Spleen (tissue), 11 donors: ENCODE measurements at regions not wholly inside any gene's neighbourhood (a gene's known extent, or its start where the extent isn't known, plus 50 kb on each side); places are given as distances from the start of the nearest gene placed in this dataset.

ENCODE experiments used
- DNase-seq: peaks from one replicate; pipeline ENCODE4 v3.0.0-alpha.2; 2020
- H3K27ac ChIP-seq, 8 donors: fragments of 200-600 bp; sonication (generic) in 7 of 8; 1 replicate in 4 of 8; 2 replicates in 4 of 8; pipeline versions ENCODE4 v1.5.0 to v1.8.0; 2016 to 2021; ENCODE audit warnings: inconsistent platforms in 4 of 8, mild to moderate bottlenecking in 4 of 8, moderate library complexity in 1 of 8
- H3K27me3 ChIP-seq, 7 donors: fragments of 200-600 bp; sonication (generic) in 6 of 7; replicated peaks in 1 of 7; 1 replicate in 4 of 7; 2 replicates in 3 of 7; pipeline versions ENCODE4 v1.5.0 to v1.8.0; 2016 to 2021; ENCODE audit warnings: inconsistent platforms in 3 of 7, mild to moderate bottlenecking in 1 of 7
- H3K36me3 ChIP-seq, 6 donors: fragments of 200-600 bp; sonication (generic) in 5 of 6; 1 replicate in 4 of 6; 2 replicates in 2 of 6; pipeline versions ENCODE4 v1.5.0 to v1.8.0; 2016 to 2021; ENCODE audit warnings: inconsistent platforms in 2 of 6
- H3K4me1 ChIP-seq, 6 donors: fragments of 200-600 bp; sonication (generic) in 5 of 6; 1 replicate in 3 of 6; 2 replicates in 3 of 6; pipeline versions ENCODE4 v1.5.0 to v1.8.0; 2016 to 2021; ENCODE audit warnings: inconsistent platforms in 3 of 6
- H3K4me3 ChIP-seq, 8 donors: fragments of 200-600 bp; sonication (generic) in 7 of 8; 1 replicate in 4 of 8; 2 replicates in 4 of 8; pipeline versions ENCODE4 v1.5.0 to v1.8.0; 2016 to 2021; ENCODE audit warnings: inconsistent platforms in 4 of 8, mild to moderate bottlenecking in 4 of 8, moderate library complexity in 2 of 8
- H3K9me3 ChIP-seq, 8 donors: fragments of 200-600 bp; sonication (generic) in 7 of 8; 1 replicate in 4 of 8; 2 replicates in 4 of 8; pipeline versions ENCODE4 v1.5.0 to v1.8.0; 2016 to 2021; ENCODE audit warnings: inconsistent platforms in 4 of 8
- CTCF ChIP-seq, 11 experiments: fragments of 200-600 bp in 7 of 11; fragments of 450-650 bp in 4 of 11; sonication (generic) in 4 of 11; IDR thresholded peaks in 8 of 11; conservative IDR thresholded peaks in 3 of 11; 1 replicate in 7 of 11; 2 replicates in 4 of 11; pipeline versions ENCODE4 v1.4.0 to v1.8.0; 2016 to 2021; ENCODE audit warnings: antibody characterized with exemption in 11 of 11, inconsistent platforms in 4 of 11, mild to moderate bottlenecking in 1 of 11
- POLR2A ChIP-seq, 3 donors: fragments of 450-650 bp; IDR thresholded peaks; one replicate each; pipeline ENCODE4 v1.5.1; 2017; ENCODE audit warnings: antibody characterized with exemption in 3 of 3, mild to moderate bottlenecking in 1 of 3
- POLR2AphosphoS5 ChIP-seq, 3 donors: sonication (generic); formaldehyde crosslinking; IDR thresholded peaks; one replicate each; pipeline ENCODE4 v1.5.1; 2017; ENCODE audit warnings: antibody characterized with exemption in 3 of 3
- WGBS, 5 donors: extraction: QIAGEN DNeasy Blood & Tissue Kit in 3 of 5; methylation state at CpG; one replicate each; pipeline versions ENCODE4 v1.1.5 to v1.1.7; 2013 to 2018; 5-methylcytosine and 5-hydroxymethylcytosine counted together
- intact Hi-C: fragments of 100-400 bp; cut with DNase I; formaldehyde crosslinking; loops from one replicate; pipeline ENCODE4 v1.15.0; 2023; ENCODE audit warnings: low total_unique reads
- donor health status: healthy with polysubstance abuse.
- donor health status: DM: no; HTN: no; CAD: no; lungs with moderate emphysema.
- donor health status: DM: no; HTN: no; CAD: no.
- donor health status: Bipolar disorder and iron deficiency.
- donor health status: healthy.
- donor health status: DM: no; HTN: no; CAD: no.
- donor health status: DM: yes; HTN: yes; CAD: no.

- peaks cover 0 to 14% (median 0%) of the 10 kb centered on the region in 7 donors for H3K27me3 ChIP-seq
- no peaks in the 10 kb centered on the region for H3K36me3 ChIP-seq
- TF ChIP-seq POLR2AphosphoS5 (IDR thresholded peaks at IDR 0.05) (no peak), CTCF (IDR thresholded peaks at IDR 0.05 in 8 of 11, conservative IDR thresholded peaks at IDR 0.05 in 3 of 11) (no peak), POLR2A (IDR thresholded peaks at IDR 0.05) (no peak)
- intact Hi-C loops, result no loop called here
- H3K4me3 ChIP-seq, result no peak overlapping the region
- H3K4me1 ChIP-seq, result no peaks in the 10 kb centered on the region
- WGBS, 5 donors, result 85 to 98% (median 94%) methylated on average over 5 of the region's 5 CpGs
- H3K27ac ChIP-seq, result no peak overlapping the region
- no peak for DNase-seq
- no peaks in the 10 kb centered on the region for H3K9me3 ChIP-seq
These were observed 275.3 kb downstream of the HRH4 start for GRCh38 chr18:24735624-24736231.

GRCh38 chr18:24736662-24737330 is 276.4 kb downstream of the HRH4 start:
- intact Hi-C loops, result no loop called here
- H3K9me3 ChIP-seq, result no peaks in the 10 kb centered on the region
- H3K4me3 ChIP-seq, result no peak overlapping the region
- no peaks in the 10 kb centered on the region for H3K36me3 ChIP-seq
- no peak for DNase-seq
- TF ChIP-seq POLR2AphosphoS5 (IDR thresholded peaks at IDR 0.05), result no peak
- no peak for TF ChIP-seq POLR2A (IDR thresholded peaks at IDR 0.05)
- TF ChIP-seq CTCF (IDR thresholded peaks at IDR 0.05 in 8 of 11, conservative IDR thresholded peaks at IDR 0.05 in 3 of 11), result no peak
- peaks cover 0 to 8% (median 0%) of the 10 kb centered on the region in 7 donors for H3K27me3 ChIP-seq
- WGBS, 5 donors, result 83 to 95% (median 89%) methylated on average over 8 of the region's 8 CpGs
- no peaks in the 10 kb centered on the region for H3K4me1 ChIP-seq
- H3K27ac ChIP-seq, result no peak overlapping the region

- no peak for DNase-seq
- Histone ChIP-seq H3K27me3 (no peaks in the 10 kb centered on the region), H3K27ac (no peak overlapping the region), H3K4me1 (no peaks in the 10 kb centered on the region), H3K36me3 (no peaks in the 10 kb centered on the region), H3K4me3 (no peak overlapping the region), H3K9me3 (no peaks in the 10 kb centered on the region)
- intact Hi-C loops, result no loop called here
- TF ChIP-seq POLR2AphosphoS5 (IDR thresholded peaks at IDR 0.05) (no peak), POLR2A (IDR thresholded peaks at IDR 0.05) (no peak), CTCF (IDR thresholded peaks at IDR 0.05 in 8 of 11, conservative IDR thresholded peaks at IDR 0.05 in 3 of 11) (no peak)
- 92 to 97% (median 95%) methylated on average over 2 of the region's 2 CpGs for WGBS, 5 donors
These were observed 280.4 kb downstream of the HRH4 start for GRCh38 chr18:24740829-24741228.

- H3K4me1 ChIP-seq, result no peaks in the 10 kb centered on the region
- WGBS, 5 donors, result 85 to 96% (median 91%) methylated on average over 1 of the region's 1 CpG
- TF ChIP-seq CTCF (IDR thresholded peaks at IDR 0.05 in 8 of 11, conservative IDR thresholded peaks at IDR 0.05 in 3 of 11) (no peak), POLR2A (IDR thresholded peaks at IDR 0.05) (no peak), POLR2AphosphoS5 (IDR thresholded peaks at IDR 0.05) (no peak)
These were observed 280.9 kb downstream of the HRH4 start for GRCh38 chr18:24741321-24741720.

More at GRCh38 chr18:24741321-24741720, 280.9 kb downstream of the HRH4 start:
- intact Hi-C loops, result no loop called here
- Histone ChIP-seq H3K27me3 (no peaks in the 10 kb centered on the region), H3K9me3 (no peaks in the 10 kb centered on the region), H3K36me3 (no peaks in the 10 kb centered on the region), H3K4me3 (no peak overlapping the region), H3K27ac (no peak overlapping the region)
- DNase-seq, result no peak
